ENCODE measurements at regions not wholly inside any gene's neighbourhood (a gene's known extent, or its start where the extent isn't known, plus 50 kb on each side); places are given as distances from the start of the nearest gene placed in this dataset.

DNA sequence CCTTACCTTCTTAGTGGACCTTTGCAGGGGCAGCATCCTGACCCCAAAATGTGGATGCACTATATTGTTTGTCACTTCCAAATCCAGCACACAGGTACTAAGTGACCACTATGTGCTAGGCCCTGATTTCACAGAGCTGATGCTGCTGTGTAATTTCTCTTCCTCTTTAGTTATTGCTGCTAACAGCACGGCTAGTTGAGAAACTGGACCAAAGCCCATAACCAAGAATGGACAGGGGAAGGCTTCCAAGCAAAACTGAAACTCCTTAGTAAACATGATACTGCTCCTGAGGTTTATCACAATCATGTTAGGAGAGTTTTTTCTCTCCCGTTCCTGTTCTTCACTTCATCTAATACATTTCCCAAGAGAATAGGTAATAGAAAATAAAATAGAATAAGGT lies 172.9 kb upstream of the TTC29 start:
- no peak overlapping the region for H3K27ac ChIP-seq (ENCODE audit: low read depth, low read length)
- no peaks in the 10 kb centered on the region for H3K79me1 ChIP-seq (ENCODE audit: low read depth, low read length)
- H3K18ac ChIP-seq (ENCODE audit: extremely low read depth, low read length): no peak overlapping the region
- no peak for TF ChIP-seq RBBP5 (IDR thresholded peaks at IDR 0.05; ENCODE audit: borderline replicate concordance, low read depth, low read length)
- no peak for TF ChIP-seq POU5F1 (IDR thresholded peaks at IDR 0.05; ENCODE audit: low read depth, low read length)
- no peak for TF ChIP-seq KDM1A (IDR thresholded peaks at IDR 0.05; ENCODE audit: borderline replicate concordance, low read length)
- TF ChIP-seq, protein P1, sequence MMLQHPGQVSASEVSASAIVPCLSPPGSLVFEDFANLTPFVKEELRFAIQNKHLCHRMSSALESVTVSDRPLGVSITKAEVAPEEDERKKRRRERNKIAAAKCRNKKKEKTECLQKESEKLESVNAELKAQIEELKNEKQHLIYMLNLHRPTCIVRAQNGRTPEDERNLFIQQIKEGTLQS (IDR thresholded peaks at IDR 0.05; ENCODE audit: insufficient read depth, low read depth, low read length): no peak
- TF ChIP-seq KDM5A (IDR thresholded peaks at IDR 0.05; ENCODE audit: low read length): no peak
- TF ChIP-seq PHF8 (conservative IDR thresholded peaks at IDR 0.05; ENCODE audit: low read depth, low read length): no peak
- no peak overlapping the region for H3K4me2 ChIP-seq (ENCODE audit: insufficient read depth in 1 of 2, low read depth in 2 of 2, low read length in 2 of 2)
- no peak overlapping the region for H4K91ac ChIP-seq (replicated peaks; ENCODE audit: insufficient read length, low read length)
- no peaks in the 10 kb centered on the region for H3K36me3 ChIP-seq (ENCODE audit: control insufficient read depth in 2 of 4, insufficient read depth in 4 of 4, low read length in 3 of 4)
- no peak overlapping the region for H3K4ac ChIP-seq (replicated peaks; ENCODE audit: insufficient read length, low read depth, low read length)
- no peak overlapping the region for H4K5ac ChIP-seq (ENCODE audit: insufficient read length, low read depth, low read length)
- H3K79me2 ChIP-seq (ENCODE audit: control insufficient read depth in 1 of 2, insufficient read depth in 2 of 2, low read length in 2 of 2): no peaks in the 10 kb centered on the region
- no peak overlapping the region for H2BK20ac ChIP-seq (ENCODE audit: low read length)
- no peak for FAIRE-seq
- H3K4me3 ChIP-seq (ENCODE audit: extremely low read depth in 1 of 4, insufficient read depth in 2 of 4, low read depth in 3 of 4, low read length in 4 of 4): no peak overlapping the region
- no peak overlapping the region for H3K9ac ChIP-seq (replicated peaks in 1 of 4; ENCODE audit: extremely low read depth in 1 of 4, low read depth in 3 of 4, low read length in 3 of 4)
- 92% methylated on average over 2 of the region's 2 CpGs; no CpG with 5 or more reads in 1 of the 2 experiments for WGBS, 2 experiments (ENCODE audit: extremely low coverage in 1 of 2, insufficient coverage in 1 of 2, insufficient read length in 1 of 2, insufficient replicate concordance in 2 of 2, low coverage in 1 of 2, low lambda C conversion rate in 2 of 2, missing lambda C conversion rate in 1 of 2)
- no peak overlapping the region for H3K23ac ChIP-seq (ENCODE audit: insufficient read length)
- no peak overlapping the region for H2BK15ac ChIP-seq (ENCODE audit: low read length)
- H3K23me2 ChIP-seq (ENCODE audit: low read depth, low read length): no peaks in the 10 kb centered on the region
- no peak overlapping the region for H3K56ac ChIP-seq (replicated peaks; ENCODE audit: insufficient read length, low read depth, low read length)
- H3K14ac ChIP-seq (ENCODE audit: insufficient read length): no peak overlapping the region
- no peak overlapping the region for H2BK120ac ChIP-seq (replicated peaks; ENCODE audit: low read depth, low read length)
- H2AK5ac ChIP-seq (ENCODE audit: low read depth, low read length): no peak overlapping the region
- no peak overlapping the region for H2BK5ac ChIP-seq (ENCODE audit: low read depth, low read length)
- ChIA-PET CTCF (ENCODE audit: partially characterized antibody) (no interaction called here), POLR2A (ENCODE audit: partially characterized antibody) (no interaction called here)
- H2BK12ac ChIP-seq (ENCODE audit: low read depth, low read length): no peak overlapping the region
- H3K4me1 ChIP-seq (replicated peaks in 1 of 4; ENCODE audit: control insufficient read depth in 3 of 4, insufficient read depth in 4 of 4, low read length in 3 of 4): no peaks in the 10 kb centered on the region
- H4K8ac ChIP-seq (ENCODE audit: extremely low read depth, insufficient read depth, low read length): no peak overlapping the region
- H4K20me1 ChIP-seq (replicated peaks in 1 of 2; ENCODE audit: control insufficient read depth in 1 of 2, insufficient read depth in 2 of 2, low read length in 2 of 2): no peaks in the 10 kb centered on the region
- DNase-seq (ENCODE audit: low read depth in 1 of 2, low spot score in 2 of 2): no peak
- no peaks in the 10 kb centered on the region for H3K27me3 ChIP-seq (replicated peaks in 1 of 4; ENCODE audit: control insufficient read depth in 3 of 4, extremely low read depth in 1 of 4, insufficient read depth in 3 of 4, low read length in 3 of 4)
- no peak overlapping the region for H2AFZ ChIP-seq (ENCODE audit: low read length)
- no peaks in the 10 kb centered on the region for H3K9me3 ChIP-seq (ENCODE audit: insufficient read depth in 2 of 2, low read depth in 1 of 2, low read length in 1 of 2)
